Gastroesophageal sphincter (tissue), 4 donors: ENCODE measurements at regions not wholly inside any gene's neighbourhood (a gene's known extent, or its start where the extent isn't known, plus 50 kb on each side); places are given as distances from the start of the nearest gene placed in this dataset.

ENCODE experiments used
- ATAC-seq: fragments of 150-250 bp; one replicate; pipeline ENCODE4 v1.9.1; 2016; ENCODE audit warnings: mild to moderate bottlenecking, moderate library complexity
- H3K27ac ChIP-seq, 4 donors: fragments of 200-600 bp; sonication (generic) in 3 of 4; 1 replicate in 3 of 4; 2 replicates in 1 of 4; pipeline ENCODE4 v1.5.1; 2016 to 2019
- H3K27me3 ChIP-seq: fragments of 200-600 bp; sonication (generic); one replicate; pipeline ENCODE4 v1.5.1; 2019
- H3K36me3 ChIP-seq, 2 donors: fragments of 200-600 bp; sonication (generic); one replicate each; pipeline ENCODE4 v1.5.1; 2019; ENCODE audit warnings: control low read depth in 1 of 2
- H3K4me1 ChIP-seq, 3 donors: fragments of 200-600 bp; sonication (generic); 1 replicate in 2 of 3; 2 replicates in 1 of 3; pipeline ENCODE4 v1.5.1; 2016 to 2019; ENCODE audit warnings: control low read depth in 2 of 3
- H3K4me3 ChIP-seq, 2 donors: fragments of 200-600 bp; sonication (generic); one replicate each; pipeline ENCODE4 v1.5.1; 2019; ENCODE audit warnings: mild to moderate bottlenecking in 1 of 2, moderate library complexity in 1 of 2
- H3K9me3 ChIP-seq, 3 donors: fragments of 200-600 bp; sonication (generic); one replicate each; pipeline ENCODE4 v1.5.1; 2017 to 2019; ENCODE audit warnings: control low read depth in 2 of 3
- EP300 ChIP-seq: sonication (generic); formaldehyde crosslinking; IDR thresholded peaks from one replicate; pipeline ENCODE4 v1.6.1; 2017; ENCODE audit warnings: antibody characterized with exemption, mild to moderate bottlenecking
- POLR2A ChIP-seq, 2 donors: fragments of 450-650 bp; IDR thresholded peaks; one replicate each; pipeline ENCODE4 v1.6.1; 2017; ENCODE audit warnings: antibody characterized with exemption in 2 of 2, mild to moderate bottlenecking in 2 of 2, moderate library complexity in 1 of 2
- POLR2AphosphoS5 ChIP-seq: sonication (generic); formaldehyde crosslinking; IDR thresholded peaks from one replicate; pipeline ENCODE4 v1.6.1; 2017; ENCODE audit warnings: antibody characterized with exemption
- WGBS, 2 donors: methylation state at CpG; one replicate each; pipeline ENCODE4 v1.1.5; 2018; ENCODE audit warnings: low coverage in 1 of 2; 5-methylcytosine and 5-hydroxymethylcytosine counted together
- TF ChIP-seq, protein P1 (sequence below), 4 experiments: fragments of 200-600 bp in 2 of 4; fragments of 450-650 bp in 2 of 4; sonication (generic) in 1 of 4; IDR thresholded peaks; one replicate each; pipeline ENCODE4 v1.5.1; 2017 to 2019; ENCODE audit warnings: antibody characterized with exemption in 4 of 4, mild to moderate bottlenecking in 2 of 4, moderate library complexity in 2 of 4

GRCh38 chr18:11324956-11325882 lies 175.8 kb upstream of the PIEZO2 start:
- no peak overlapping the region for H3K27ac ChIP-seq

GRCh38 chr18:11324510-11324909 lies 175.1 kb upstream of the PIEZO2 start:
- ATAC-seq = no peak
- TF ChIP-seq, protein P1, sequence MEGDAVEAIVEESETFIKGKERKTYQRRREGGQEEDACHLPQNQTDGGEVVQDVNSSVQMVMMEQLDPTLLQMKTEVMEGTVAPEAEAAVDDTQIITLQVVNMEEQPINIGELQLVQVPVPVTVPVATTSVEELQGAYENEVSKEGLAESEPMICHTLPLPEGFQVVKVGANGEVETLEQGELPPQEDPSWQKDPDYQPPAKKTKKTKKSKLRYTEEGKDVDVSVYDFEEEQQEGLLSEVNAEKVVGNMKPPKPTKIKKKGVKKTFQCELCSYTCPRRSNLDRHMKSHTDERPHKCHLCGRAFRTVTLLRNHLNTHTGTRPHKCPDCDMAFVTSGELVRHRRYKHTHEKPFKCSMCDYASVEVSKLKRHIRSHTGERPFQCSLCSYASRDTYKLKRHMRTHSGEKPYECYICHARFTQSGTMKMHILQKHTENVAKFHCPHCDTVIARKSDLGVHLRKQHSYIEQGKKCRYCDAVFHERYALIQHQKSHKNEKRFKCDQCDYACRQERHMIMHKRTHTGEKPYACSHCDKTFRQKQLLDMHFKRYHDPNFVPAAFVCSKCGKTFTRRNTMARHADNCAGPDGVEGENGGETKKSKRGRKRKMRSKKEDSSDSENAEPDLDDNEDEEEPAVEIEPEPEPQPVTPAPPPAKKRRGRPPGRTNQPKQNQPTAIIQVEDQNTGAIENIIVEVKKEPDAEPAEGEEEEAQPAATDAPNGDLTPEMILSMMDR (IDR thresholded peaks at IDR 0.05) = no peak
- Histone ChIP-seq H3K27me3 (no peaks in the 10 kb centered on the region), H3K27ac (no peak overlapping the region), H3K4me3 (no peak overlapping the region), H3K36me3 (no peaks in the 10 kb centered on the region), H3K4me1 (peaks cover 0 to 4% (median 0%) of the 10 kb centered on the region in 3 donors), H3K9me3 (no peaks in the 10 kb centered on the region)
- WGBS, 2 donors = 48 to 61% methylated on average over 2 of the region's 2 CpGs

More at GRCh38 chr18:11324956-11325882, 175.8 kb upstream of the PIEZO2 start:
- peaks cover 0 to 4% (median 0%) of the 10 kb centered on the region in 3 donors for H3K4me1 ChIP-seq
- no peak for ATAC-seq
- H3K36me3 ChIP-seq = no peaks in the 10 kb centered on the region
- TF ChIP-seq EP300 (no peak), POLR2AphosphoS5 (no peak), POLR2A (IDR thresholded peaks at IDR 0.05) (no peak)
- TF ChIP-seq, protein P1 (IDR thresholded peaks at IDR 0.05) = no peak
- WGBS, 2 donors = 65 to 67% methylated on average over 3 to 4 of the region's 4 CpGs
- no peaks in the 10 kb centered on the region for H3K27me3 ChIP-seq
- H3K4me3 ChIP-seq = no peak overlapping the region
- no peaks in the 10 kb centered on the region for H3K9me3 ChIP-seq

DNA sequence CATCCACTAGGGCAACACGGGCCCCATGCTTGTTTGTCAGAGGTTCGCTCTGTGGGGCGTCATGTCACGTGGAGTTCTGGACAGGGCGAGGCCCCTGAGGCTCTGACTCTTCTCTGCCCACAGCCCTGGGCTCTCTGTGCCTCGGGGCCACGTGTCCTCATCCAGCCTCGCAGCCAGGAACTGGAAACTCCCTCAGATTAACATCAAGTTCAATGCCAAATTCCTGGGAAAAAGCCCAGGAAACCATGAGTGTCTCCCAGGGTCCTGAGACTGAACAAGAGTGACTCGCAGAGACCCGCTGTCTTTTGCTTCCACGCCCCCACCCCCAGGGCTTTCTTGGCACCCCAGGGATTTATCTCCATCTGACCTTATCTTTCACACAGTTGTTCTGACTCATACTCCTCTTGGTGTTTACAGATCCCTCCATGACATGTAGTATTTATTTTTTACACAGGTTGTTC lies 174.0 kb upstream of the PIEZO2 start:
- Histone ChIP-seq H3K4me1 (peaks cover 0 to 4% (median 0%) of the 10 kb centered on the region in 3 donors), H3K9me3 (no peaks in the 10 kb centered on the region), H3K27me3 (no peaks in the 10 kb centered on the region), H3K27ac (no peak overlapping the region), H3K4me3 (no peak overlapping the region), H3K36me3 (no peaks in the 10 kb centered on the region)
- WGBS, 2 donors = 59 to 64% methylated on average over 6 to 7 of the region's 11 CpGs
- TF ChIP-seq POLR2A (IDR thresholded peaks at IDR 0.05) (no peak), EP300 (no peak), POLR2AphosphoS5 (no peak)
- TF ChIP-seq, protein P1 (IDR thresholded peaks at IDR 0.05) = no peak
- ATAC-seq = no peak

DNA sequence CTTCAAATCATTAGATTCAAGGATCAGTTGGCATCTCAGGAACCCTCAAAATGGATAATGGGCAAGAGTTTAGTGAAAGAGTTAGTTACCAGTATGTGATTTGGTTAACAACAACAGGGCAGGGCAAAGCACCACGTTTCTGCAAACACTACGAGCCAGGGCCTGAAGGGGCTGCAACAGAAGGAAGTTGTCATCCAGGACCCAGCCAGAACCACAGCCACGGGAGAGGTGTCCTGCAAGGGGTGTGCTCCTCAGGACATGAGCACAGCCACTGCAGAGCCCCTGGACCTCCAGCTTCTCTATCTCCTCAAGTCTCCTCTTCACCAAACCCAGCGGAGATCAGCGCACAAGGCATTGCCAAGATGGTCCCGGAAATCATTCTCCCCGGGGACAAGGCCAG lies 173.3 kb upstream of the PIEZO2 start:
- TF ChIP-seq POLR2A (IDR thresholded peaks at IDR 0.05) (no peak), POLR2AphosphoS5 (no peak), EP300 (no peak)
- TF ChIP-seq, protein P1 (IDR thresholded peaks at IDR 0.05) = no peak
- Histone ChIP-seq H3K9me3 (no peaks in the 10 kb centered on the region), H3K4me1 (peaks cover 0 to 2% (median 0%) of the 10 kb centered on the region in 3 donors), H3K27ac (no peak overlapping the region), H3K4me3 (no peak overlapping the region), H3K27me3 (no peaks in the 10 kb centered on the region), H3K36me3 (no peaks in the 10 kb centered on the region)
- WGBS, 2 donors = 64 to 69% methylated on average over 4 to 6 of the region's 7 CpGs
- ATAC-seq = no peak

GRCh38 chr18:11322006-11322405 lies 172.6 kb upstream of the PIEZO2 start:
- H3K27ac ChIP-seq = no peak overlapping the region
- ATAC-seq = no peak
- no peak overlapping the region for H3K4me3 ChIP-seq
- TF ChIP-seq, protein P1 (IDR thresholded peaks at IDR 0.05) = no peak
- TF ChIP-seq POLR2A (IDR thresholded peaks at IDR 0.05) (no peak), EP300 (no peak), POLR2AphosphoS5 (no peak)
- H3K4me1 ChIP-seq = no peaks in the 10 kb centered on the region
- H3K36me3 ChIP-seq = no peaks in the 10 kb centered on the region
- WGBS, 2 donors = 66 to 68% methylated on average over 4 of the region's 4 CpGs
- no peaks in the 10 kb centered on the region for H3K27me3 ChIP-seq
- H3K9me3 ChIP-seq = no peaks in the 10 kb centered on the region
